ENCODE measurements at regions not wholly inside any gene's neighbourhood (a gene's known extent, or its start where the extent isn't known, plus 50 kb on each side); places are given as distances from the start of the nearest gene placed in this dataset.
"Not testable (repeated sequence)": the region's sequence is repeated elsewhere in the genome, so short reads cannot be mapped to it uniquely, and the experiment has no call there.

- H3K27me3 ChIP-seq (ENCODE audit: insufficient read depth, low read length) = no peaks in the 10 kb centered on the region
- peak overlapping the region; percentile 79 for H2AFZ ChIP-seq (ENCODE audit: low read length, unreplicated experiment)
- H3K4me3 ChIP-seq (ENCODE audit: low read depth, low read length) = no peak overlapping the region
- H3K36me3 ChIP-seq (ENCODE audit: insufficient read depth, low read length) = no peaks in the 10 kb centered on the region
- no peaks in the 10 kb centered on the region for H3K4me1 ChIP-seq (ENCODE audit: control insufficient read depth, insufficient read depth, low read length, unreplicated experiment)
- H3K27ac ChIP-seq (ENCODE audit: low read depth, low read length) = no peak overlapping the region
- H3K79me2 ChIP-seq (ENCODE audit: control insufficient read depth, insufficient read depth, low read length, unreplicated experiment) = no peaks in the 10 kb centered on the region
These were observed 772.0 kb downstream of the DIAPH3 start for GRCh38 chr13:59391696-59392095.

- H3K79me2 ChIP-seq (ENCODE audit: control insufficient read depth, insufficient read depth, low read length, unreplicated experiment) = no peaks in the 10 kb centered on the region
- no peak overlapping the region for H3K4me3 ChIP-seq (ENCODE audit: low read depth, low read length)
- no peaks in the 10 kb centered on the region for H3K27me3 ChIP-seq (ENCODE audit: insufficient read depth, low read length)
- H3K36me3 ChIP-seq (ENCODE audit: insufficient read depth, low read length) = no peaks in the 10 kb centered on the region
- H3K4me1 ChIP-seq (ENCODE audit: control insufficient read depth, insufficient read depth, low read length, unreplicated experiment) = no peaks in the 10 kb centered on the region
- H3K27ac ChIP-seq (ENCODE audit: low read depth, low read length) = no peak overlapping the region
- H2AFZ ChIP-seq (ENCODE audit: low read length, unreplicated experiment) = no peak overlapping the region
These were observed 771.4 kb downstream of the DIAPH3 start for GRCh38 chr13:59392328-59392727.

- Histone ChIP-seq H3K4me1 (ENCODE audit: control insufficient read depth, insufficient read depth, low read length, unreplicated experiment) (peaks cover 10% of the 10 kb centered on the region), H3K36me3 (ENCODE audit: insufficient read depth, low read length) (no peaks in the 10 kb centered on the region), H3K79me2 (ENCODE audit: control insufficient read depth, insufficient read depth, low read length, unreplicated experiment) (no peaks in the 10 kb centered on the region), H3K27ac (ENCODE audit: low read depth, low read length) (no peak overlapping the region), H3K27me3 (ENCODE audit: insufficient read depth, low read length) (no peaks in the 10 kb centered on the region), H3K4me3 (ENCODE audit: low read depth, low read length) (no peak overlapping the region), H2AFZ (ENCODE audit: low read length, unreplicated experiment) (no peak overlapping the region)
These were observed 769.2 kb downstream of the DIAPH3 start for GRCh38 chr13:59394496-59394895.

- Histone ChIP-seq H3K4me1 (ENCODE audit: control insufficient read depth, insufficient read depth, low read length, unreplicated experiment) (peaks cover 10% of the 10 kb centered on the region), H3K79me2 (ENCODE audit: control insufficient read depth, insufficient read depth, low read length, unreplicated experiment) (no peaks in the 10 kb centered on the region), H2AFZ (ENCODE audit: low read length, unreplicated experiment) (no peak overlapping the region), H3K36me3 (ENCODE audit: insufficient read depth, low read length) (no peaks in the 10 kb centered on the region), H3K27me3 (ENCODE audit: insufficient read depth, low read length) (no peaks in the 10 kb centered on the region), H3K4me3 (ENCODE audit: low read depth, low read length) (no peak overlapping the region), H3K27ac (ENCODE audit: low read depth, low read length) (no peak overlapping the region)
These were observed 765.6 kb downstream of the DIAPH3 start for GRCh38 chr13:59398127-59398526.

GRCh38 chr13:59398661-59399060 is 765.1 kb downstream of the DIAPH3 start:
- no peak overlapping the region for H2AFZ ChIP-seq (ENCODE audit: low read length, unreplicated experiment)
- no peaks in the 10 kb centered on the region for H3K27me3 ChIP-seq (ENCODE audit: insufficient read depth, low read length)
- H3K36me3 ChIP-seq (ENCODE audit: insufficient read depth, low read length) = no peaks in the 10 kb centered on the region
- H3K27ac ChIP-seq (ENCODE audit: low read depth, low read length) = no peak overlapping the region
- H3K4me3 ChIP-seq (ENCODE audit: low read depth, low read length) = no peak overlapping the region
- no peaks in the 10 kb centered on the region for H3K79me2 ChIP-seq (ENCODE audit: control insufficient read depth, insufficient read depth, low read length, unreplicated experiment)
- H3K4me1 ChIP-seq (ENCODE audit: control insufficient read depth, insufficient read depth, low read length, unreplicated experiment) = peaks cover 10% of the 10 kb centered on the region

GRCh38 chr13:59399513-59399912 is 764.2 kb downstream of the DIAPH3 start:
- no peak overlapping the region for H3K4me3 ChIP-seq (ENCODE audit: low read depth, low read length)
- no peaks in the 10 kb centered on the region for H3K27me3 ChIP-seq (ENCODE audit: insufficient read depth, low read length)
- no peak overlapping the region for H3K27ac ChIP-seq (ENCODE audit: low read depth, low read length)
- peaks cover 10% of the 10 kb centered on the region for H3K4me1 ChIP-seq (ENCODE audit: control insufficient read depth, insufficient read depth, low read length, unreplicated experiment)
- H3K36me3 ChIP-seq (ENCODE audit: insufficient read depth, low read length) = no peaks in the 10 kb centered on the region
- H3K79me2 ChIP-seq (ENCODE audit: control insufficient read depth, insufficient read depth, low read length, unreplicated experiment) = no peaks in the 10 kb centered on the region
- H2AFZ ChIP-seq (ENCODE audit: low read length, unreplicated experiment) = no peak overlapping the region

DNA sequence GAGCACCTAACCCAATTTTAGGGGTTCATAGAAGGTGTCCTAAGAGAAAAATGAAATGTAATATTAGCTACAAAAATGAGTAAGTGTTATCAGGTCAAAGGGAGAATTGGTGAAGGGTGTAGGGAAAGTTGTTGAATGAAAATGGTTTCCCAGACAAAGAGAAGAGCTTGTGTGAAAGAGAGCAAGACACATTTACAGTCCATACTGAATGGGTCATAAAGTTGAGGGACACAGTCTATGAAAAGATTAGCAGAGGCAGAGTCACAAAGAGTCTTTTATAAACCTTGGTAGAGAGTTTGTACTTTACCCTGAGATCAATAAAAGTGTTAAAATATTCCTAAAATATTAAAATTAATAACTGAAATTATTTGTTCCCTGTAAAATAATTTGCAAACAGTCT is 759.4 kb downstream of the DIAPH3 start:
- no peaks in the 10 kb centered on the region for H3K4me1 ChIP-seq (ENCODE audit: control insufficient read depth, insufficient read depth, low read length, unreplicated experiment)
- no peaks in the 10 kb centered on the region for H3K36me3 ChIP-seq (ENCODE audit: insufficient read depth, low read length)
- H3K27ac ChIP-seq (ENCODE audit: low read depth, low read length) = no peak overlapping the region
- no peaks in the 10 kb centered on the region for H3K79me2 ChIP-seq (ENCODE audit: control insufficient read depth, insufficient read depth, low read length, unreplicated experiment)
- no peak overlapping the region for H3K4me3 ChIP-seq (ENCODE audit: low read depth, low read length)
- H3K27me3 ChIP-seq (ENCODE audit: insufficient read depth, low read length) = no peaks in the 10 kb centered on the region
- no peak overlapping the region for H2AFZ ChIP-seq (ENCODE audit: low read length, unreplicated experiment)

- H3K4me3 ChIP-seq (ENCODE audit: low read depth, low read length); H3K27me3 ChIP-seq (ENCODE audit: insufficient read depth, low read length); H3K36me3 ChIP-seq (ENCODE audit: insufficient read depth, low read length); H3K4me1 ChIP-seq (ENCODE audit: control insufficient read depth, insufficient read depth, low read length, unreplicated experiment); H3K27ac ChIP-seq (ENCODE audit: low read depth, low read length); H2AFZ ChIP-seq (ENCODE audit: low read length, unreplicated experiment); H3K79me2 ChIP-seq (ENCODE audit: control insufficient read depth, insufficient read depth, low read length, unreplicated experiment): not testable (repeated sequence)
These were observed 756.5 kb downstream of the DIAPH3 start for GRCh38 chr13:59407251-59407650.

DNA sequence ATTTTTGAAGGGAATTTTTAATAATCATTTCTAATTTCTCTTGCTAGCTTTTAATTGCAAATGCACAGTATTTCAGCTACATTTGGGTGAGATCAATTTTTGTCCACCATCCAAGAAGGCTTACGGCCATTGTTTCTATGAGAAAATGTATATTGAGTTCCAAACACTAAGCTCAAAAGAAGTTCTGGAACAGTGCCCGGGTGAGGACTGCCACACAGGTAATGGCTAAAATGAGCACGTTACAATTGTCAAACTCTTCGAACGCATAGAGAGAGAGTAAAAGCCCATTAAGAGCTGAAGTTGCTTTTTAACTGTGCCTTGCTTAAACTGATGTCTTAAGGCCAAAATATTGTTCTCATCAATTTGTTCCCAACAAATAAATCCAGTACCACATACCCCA is 755.0 kb downstream of the DIAPH3 start:
- H2AFZ ChIP-seq (ENCODE audit: low read length, unreplicated experiment) = no peak overlapping the region
- H3K4me1 ChIP-seq (ENCODE audit: control insufficient read depth, insufficient read depth, low read length, unreplicated experiment) = no peaks in the 10 kb centered on the region
- H3K79me2 ChIP-seq (ENCODE audit: control insufficient read depth, insufficient read depth, low read length, unreplicated experiment) = no peaks in the 10 kb centered on the region
- H3K36me3 ChIP-seq (ENCODE audit: insufficient read depth, low read length) = no peaks in the 10 kb centered on the region
- no peaks in the 10 kb centered on the region for H3K27me3 ChIP-seq (ENCODE audit: insufficient read depth, low read length)
- no peak overlapping the region for H3K27ac ChIP-seq (ENCODE audit: low read depth, low read length)
- H3K4me3 ChIP-seq (ENCODE audit: low read depth, low read length) = no peak overlapping the region

DNA sequence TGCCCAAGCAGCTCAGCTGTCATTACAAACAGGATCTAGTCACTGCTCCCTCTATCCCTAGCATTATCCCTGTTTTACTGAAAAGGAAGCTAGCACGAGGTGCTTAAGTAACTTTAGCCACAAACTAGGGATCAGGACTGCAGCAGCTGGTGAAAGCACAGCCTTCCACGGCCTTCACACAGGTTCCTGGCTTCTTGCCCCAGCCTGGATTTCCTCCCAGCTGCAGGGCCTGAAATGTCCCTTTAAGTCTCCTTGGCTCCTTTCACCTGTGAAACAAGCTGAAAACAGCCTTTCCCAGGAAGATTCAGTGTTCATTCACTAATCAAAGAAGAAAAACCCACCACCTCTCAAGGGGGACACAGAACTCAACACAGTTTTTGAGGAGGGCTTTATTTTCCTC is 754.5 kb downstream of the DIAPH3 start:
- no peak overlapping the region for H3K4me3 ChIP-seq (ENCODE audit: low read depth, low read length)

GRCh38 chr13:59409634-59410200 is 754.0 kb downstream of the DIAPH3 start:
- no peak overlapping the region for H3K27ac ChIP-seq (ENCODE audit: low read depth, low read length)
- no peaks in the 10 kb centered on the region for H3K4me1 ChIP-seq (ENCODE audit: control insufficient read depth, insufficient read depth, low read length, unreplicated experiment)
- H3K27me3 ChIP-seq (ENCODE audit: insufficient read depth, low read length) = no peaks in the 10 kb centered on the region
- no peak overlapping the region for H2AFZ ChIP-seq (ENCODE audit: low read length, unreplicated experiment)
- H3K4me3 ChIP-seq (ENCODE audit: low read depth, low read length) = no peak overlapping the region
- H3K36me3 ChIP-seq (ENCODE audit: insufficient read depth, low read length) = no peaks in the 10 kb centered on the region
- H3K79me2 ChIP-seq (ENCODE audit: control insufficient read depth, insufficient read depth, low read length, unreplicated experiment) = no peaks in the 10 kb centered on the region

More for the DNA sequence above, 754.5 kb downstream of the DIAPH3 start:
- Histone ChIP-seq H3K79me2 (ENCODE audit: control insufficient read depth, insufficient read depth, low read length, unreplicated experiment) (no peaks in the 10 kb centered on the region), H3K36me3 (ENCODE audit: insufficient read depth, low read length) (no peaks in the 10 kb centered on the region), H3K4me1 (ENCODE audit: control insufficient read depth, insufficient read depth, low read length, unreplicated experiment) (no peaks in the 10 kb centered on the region), H3K27me3 (ENCODE audit: insufficient read depth, low read length) (no peaks in the 10 kb centered on the region), H2AFZ (ENCODE audit: low read length, unreplicated experiment) (no peak overlapping the region), H3K27ac (ENCODE audit: low read depth, low read length) (no peak overlapping the region)
